Non-pigmented ciliary epithelial cell (primary cell): ENCODE measurements at regions not wholly inside any gene's neighbourhood (a gene's known extent, or its start where the extent isn't known, plus 50 kb on each side); places are given as distances from the start of the nearest gene placed in this dataset.
"Not testable (repeated sequence)": the region's sequence is repeated elsewhere in the genome, so short reads cannot be mapped to it uniquely, and the experiment has no call there.

Source experiments
- DNase-seq: peaks from one replicate; pipeline ENCODE4 v3.0.0-alpha.2; 2010; ENCODE audit warnings: low read depth

DNA sequence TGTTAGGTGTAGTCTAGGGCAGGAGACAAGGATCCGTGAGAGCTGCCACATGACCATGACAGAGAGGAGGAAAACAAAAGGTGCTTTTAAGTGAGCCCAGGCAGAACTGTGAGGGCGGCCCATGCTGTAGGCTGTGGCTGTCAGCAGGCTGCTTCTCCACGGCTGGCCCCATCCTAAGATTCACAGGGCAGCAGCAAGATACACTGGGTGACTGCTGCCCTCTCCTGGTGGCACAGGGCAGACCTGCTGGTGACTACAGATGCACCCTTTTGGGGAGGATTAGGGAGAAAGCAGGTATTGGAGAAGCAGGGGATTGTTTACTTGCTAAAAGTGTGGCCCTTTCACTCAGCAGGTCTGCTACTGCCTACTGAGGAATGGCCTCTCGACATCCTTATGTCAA, 112.2 kb upstream of the CCZ1B start:
- not testable (repeated sequence) for DNase-seq

DNA sequence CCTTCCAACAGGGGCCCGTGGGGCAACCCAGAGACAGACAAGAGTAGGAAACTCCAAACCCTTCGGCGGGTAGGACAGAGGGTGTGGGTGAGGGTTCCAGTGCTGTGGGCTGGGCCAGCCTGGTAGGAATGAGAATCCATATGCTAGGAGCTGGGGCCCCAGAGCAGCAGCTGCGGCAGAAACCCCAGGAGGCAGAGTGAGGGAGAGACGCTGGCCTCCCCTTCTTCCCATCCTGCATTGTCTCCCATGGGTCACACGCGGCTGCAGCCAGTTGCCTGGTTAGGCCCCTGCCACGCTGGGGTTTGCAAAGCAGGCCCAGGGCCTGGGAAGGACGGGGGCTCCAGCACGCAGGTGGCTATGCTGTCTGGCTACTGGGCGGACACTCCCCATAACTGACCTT, 113.1 kb upstream of the CCZ1B start:
- DNase-seq = not testable (repeated sequence)

DNA sequence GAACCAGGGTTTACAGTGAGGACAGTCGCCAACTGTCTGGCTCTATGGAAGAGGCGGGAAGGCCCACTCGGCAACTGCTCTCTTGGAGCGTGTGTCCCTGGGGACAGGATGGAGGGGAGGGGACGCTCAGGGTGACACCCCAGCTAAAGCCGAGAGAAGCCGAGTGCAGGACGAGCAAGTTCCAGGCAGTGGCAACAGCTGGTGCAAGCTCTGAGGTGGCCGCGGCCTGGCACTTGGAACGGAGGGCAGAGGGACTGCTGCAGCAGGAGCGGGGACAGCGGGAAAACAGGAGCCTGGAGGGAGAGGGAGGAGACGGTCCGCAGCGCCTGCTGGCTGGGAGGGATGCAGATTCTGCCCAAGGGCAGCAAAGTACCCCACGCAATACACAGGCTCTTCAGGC, 113.8 kb upstream of the CCZ1B start:
- DNase-seq = not testable (repeated sequence)

DNA sequence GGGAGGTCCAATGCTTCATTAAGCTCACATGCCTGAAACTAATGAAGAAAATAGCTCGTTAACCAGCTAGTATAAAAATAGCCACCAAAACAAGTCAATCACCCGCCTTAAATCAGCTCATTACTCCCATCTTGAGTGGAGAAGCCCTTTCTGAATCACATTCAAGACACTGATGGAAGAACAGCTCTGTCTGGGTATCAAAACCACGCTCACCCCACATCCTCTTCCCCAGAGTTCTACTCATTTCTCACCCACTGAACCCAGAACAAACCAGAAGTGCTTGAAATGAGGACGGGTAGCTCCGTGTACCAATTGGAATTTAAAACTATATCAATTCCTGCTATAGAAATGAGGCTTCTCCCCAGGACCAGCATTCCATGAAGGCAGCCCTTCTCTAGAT, 120.8 kb upstream of the CCZ1B start:
- DNase-seq = not testable (repeated sequence)

DNA sequence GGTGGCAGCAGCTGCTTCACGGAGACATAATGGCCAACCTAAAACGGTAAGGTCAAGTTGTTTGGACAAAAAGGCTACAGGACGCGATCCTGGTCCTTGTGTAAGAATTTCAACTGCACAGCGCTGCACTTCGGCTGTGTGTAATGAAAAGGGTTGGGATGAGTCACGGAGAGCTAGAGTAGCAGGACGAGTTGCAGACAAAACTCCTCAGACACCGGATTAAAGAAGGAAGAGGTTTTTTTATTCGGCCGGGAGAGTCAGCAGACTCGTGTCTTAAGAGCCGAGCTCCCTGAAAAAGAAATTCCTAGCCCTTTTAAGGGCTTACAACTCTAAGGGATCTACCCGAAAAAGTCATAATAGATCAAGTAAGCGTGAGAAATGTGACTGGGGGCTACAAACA, 124.2 kb upstream of the CCZ1B start:
- not testable (repeated sequence) for DNase-seq

DNA sequence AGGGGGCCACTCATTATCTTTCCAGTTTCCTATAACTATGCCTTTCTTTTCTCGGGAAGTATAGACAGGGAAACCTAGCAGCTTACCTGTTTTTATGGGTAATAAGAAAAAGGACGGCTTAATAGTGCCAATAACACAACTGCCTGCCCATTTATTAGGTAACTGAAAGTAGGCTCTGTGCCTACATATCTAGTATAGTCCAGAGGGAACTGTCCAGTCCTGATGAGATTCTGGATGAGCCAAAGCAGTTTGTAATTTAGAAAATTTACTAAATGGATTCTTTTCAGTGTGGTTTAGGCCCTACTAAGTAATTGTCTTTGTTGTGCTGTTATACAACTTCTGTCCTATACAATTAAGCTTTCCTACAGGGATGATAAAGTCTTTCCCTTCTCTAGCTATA, 125.5 kb upstream of the CCZ1B start:
- not testable (repeated sequence) for DNase-seq

DNA sequence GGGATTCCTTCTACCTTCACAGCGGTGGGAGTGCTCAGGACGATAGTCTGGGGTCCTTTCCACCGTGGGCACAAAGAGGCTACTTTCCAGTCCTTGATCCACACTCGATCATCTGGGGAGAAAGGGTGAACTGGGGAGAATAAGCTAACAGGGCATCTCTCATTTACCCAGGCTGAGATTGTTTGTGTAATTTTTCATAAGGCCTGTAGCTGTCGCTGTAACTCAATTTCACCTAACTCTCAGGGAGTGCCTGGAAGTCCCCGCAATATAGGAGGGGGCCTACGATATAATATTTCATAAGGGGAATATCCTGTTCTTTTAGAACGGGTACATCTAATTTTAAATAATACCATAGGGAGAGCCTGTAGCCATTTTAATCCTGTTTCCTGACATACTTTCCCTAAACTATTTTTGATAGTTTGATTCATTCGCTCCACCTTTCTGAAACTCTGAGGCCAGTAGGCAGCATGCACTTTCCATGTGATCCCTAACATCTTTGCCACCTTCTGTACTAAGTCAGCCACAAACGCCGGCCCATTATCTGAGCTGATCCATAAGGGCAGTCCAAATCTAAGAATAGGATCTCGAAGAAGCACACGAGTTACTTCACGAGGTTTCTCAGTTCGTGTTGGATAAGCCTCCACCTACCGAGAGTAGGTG, 127.2 kb upstream of the CCZ1B start:
- not testable (repeated sequence) for DNase-seq

DNA sequence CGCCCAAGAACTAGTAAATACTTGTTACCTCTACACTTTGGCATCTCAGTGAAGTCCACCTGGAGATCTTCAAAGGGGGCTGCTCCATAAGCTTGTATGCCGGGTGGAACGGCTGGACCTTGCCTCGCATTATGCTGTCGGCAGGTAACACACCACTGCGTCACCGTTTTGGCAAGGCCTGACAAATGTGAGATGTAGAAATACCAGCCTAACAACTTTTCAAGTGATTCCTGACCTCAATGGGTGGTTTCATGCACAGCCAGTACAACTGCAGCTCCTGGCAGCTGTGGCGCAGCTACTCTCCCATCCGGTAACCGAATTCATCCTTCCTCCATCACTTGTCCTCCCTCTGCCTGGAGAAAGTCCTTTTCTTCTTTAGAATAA, 127.7 kb upstream of the CCZ1B start:
- DNase-seq = not testable (repeated sequence)

DNA sequence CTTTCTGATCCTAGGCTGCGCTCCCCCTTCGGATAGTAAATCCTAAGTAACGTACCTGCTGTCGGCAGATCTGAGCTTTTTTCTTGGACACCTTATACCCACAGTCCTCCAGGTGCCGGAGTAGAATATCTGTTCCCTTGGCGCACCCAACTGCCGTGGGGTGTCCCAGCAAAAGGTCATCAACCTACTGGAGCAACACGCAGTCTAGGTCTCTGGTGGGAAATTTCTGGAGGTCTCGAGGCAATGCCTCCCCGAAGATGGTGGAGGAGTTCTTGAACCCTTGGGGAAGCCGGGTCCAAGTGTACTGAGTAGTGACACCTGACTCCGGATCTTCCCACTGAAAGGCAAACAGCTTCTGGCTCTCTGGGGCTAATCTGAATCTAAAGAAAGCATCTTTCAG, 129.3 kb upstream of the CCZ1B start:
- not testable (repeated sequence) for DNase-seq

DNA sequence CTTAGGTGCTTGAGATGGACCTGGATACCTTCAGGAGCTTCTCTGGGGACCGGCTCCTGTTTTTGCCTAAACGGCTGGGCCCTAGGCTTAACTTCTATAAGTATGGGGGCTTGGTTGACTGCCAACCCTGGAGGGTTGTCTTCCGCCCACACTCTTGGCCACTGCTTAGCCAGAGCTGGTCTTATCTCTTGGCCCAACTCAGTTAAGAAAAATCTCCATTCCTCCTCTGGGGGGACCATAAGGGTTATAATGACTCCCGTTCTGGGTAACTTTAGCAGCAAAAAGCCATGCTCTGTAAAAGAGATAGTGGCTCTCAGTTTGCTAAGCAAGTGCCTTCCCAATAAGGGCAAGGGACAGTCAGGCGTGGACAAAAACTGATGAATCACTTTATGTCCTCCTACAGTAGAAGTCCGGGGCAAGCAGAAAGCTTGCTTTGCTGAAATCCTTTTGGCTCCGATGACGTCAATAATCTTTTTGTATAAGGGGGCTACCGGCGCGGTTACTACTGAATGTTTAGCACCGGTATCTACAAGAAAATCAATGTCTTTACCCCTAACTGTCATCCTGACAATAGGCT, 130.0 kb upstream of the CCZ1B start:
- not testable (repeated sequence) for DNase-seq

DNA sequence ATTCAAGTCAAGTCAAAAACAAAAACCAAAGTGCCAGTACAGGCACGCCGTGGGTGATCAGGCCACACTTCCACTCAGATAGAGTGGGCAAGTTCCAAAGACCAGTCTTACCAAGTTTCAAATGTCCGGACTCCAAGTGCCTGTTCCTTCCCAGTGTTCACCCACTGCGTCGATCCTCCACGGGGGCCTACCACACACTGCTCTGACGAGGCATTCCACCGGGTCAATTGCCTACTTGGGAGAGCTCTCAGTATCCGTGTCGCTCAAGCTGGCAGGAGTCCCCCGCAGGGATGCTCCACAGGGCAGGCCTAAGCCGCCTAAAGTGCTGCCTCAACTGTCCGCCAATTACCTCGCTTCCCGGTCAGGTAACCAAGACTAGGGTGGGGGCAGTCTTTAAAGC, 132.3 kb upstream of the CCZ1B start:
- DNase-seq = not testable (repeated sequence)

DNA sequence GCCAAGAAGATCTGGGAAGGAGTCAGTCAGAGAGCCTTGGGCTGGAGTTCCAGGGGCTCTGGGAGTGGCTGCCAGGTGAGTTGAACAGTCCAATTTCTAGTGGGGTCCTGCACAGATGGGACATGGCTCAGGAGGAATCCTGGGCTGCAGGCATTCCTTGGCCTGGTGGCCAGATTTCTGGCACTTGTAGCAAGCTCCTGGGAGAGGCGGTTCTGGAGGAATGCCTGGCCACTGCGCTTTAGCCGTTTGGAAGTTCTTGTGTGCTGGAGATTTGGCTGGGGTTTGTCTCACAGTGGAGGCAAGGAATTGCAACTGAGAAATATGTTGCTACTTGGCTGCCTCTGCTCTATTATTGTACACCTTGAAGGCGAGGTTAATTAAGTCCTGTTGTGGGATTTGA, 133.9 kb upstream of the CCZ1B start:
- DNase-seq = not testable (repeated sequence)

DNA sequence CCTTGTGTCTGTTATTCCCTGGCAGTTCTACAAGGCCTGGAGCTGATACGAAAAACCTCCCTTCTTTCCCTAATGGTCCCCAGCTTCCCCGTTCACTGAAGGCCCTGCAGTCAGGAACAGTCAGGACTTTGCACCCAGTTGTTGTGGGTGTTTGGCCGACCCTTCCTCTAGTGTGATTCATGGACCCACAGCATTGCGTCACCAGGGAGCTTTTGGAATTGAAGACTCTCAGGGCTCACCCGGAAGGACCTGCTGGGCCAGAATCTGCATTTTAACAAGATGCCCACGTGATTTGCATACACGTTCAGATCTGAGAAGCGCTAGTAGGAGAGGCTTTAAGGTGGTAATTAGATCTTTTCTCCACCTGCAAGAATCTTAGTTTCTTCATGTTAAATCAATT, 136.8 kb upstream of the CCZ1B start:
- not testable (repeated sequence) for DNase-seq

DNA sequence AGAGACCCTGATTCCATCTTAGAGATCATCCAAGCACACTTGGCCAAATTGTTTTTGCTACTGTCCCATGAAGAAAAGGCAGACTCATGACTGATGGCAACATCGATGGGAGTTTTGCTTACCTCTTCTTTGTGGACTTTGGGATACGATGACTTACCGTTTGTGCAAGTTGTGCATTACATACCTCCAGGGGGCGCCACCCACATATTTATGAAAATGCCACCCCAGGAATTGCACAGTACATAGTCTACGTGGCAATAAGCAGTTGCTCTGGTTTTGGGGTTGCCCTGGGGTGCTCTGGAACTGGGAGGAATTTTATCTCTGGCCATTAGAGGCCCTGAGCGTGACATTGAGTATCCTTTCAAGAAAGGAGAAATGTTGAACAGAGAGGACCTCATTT, 139.0 kb upstream of the CCZ1B start:
- not testable (repeated sequence) for DNase-seq

DNA sequence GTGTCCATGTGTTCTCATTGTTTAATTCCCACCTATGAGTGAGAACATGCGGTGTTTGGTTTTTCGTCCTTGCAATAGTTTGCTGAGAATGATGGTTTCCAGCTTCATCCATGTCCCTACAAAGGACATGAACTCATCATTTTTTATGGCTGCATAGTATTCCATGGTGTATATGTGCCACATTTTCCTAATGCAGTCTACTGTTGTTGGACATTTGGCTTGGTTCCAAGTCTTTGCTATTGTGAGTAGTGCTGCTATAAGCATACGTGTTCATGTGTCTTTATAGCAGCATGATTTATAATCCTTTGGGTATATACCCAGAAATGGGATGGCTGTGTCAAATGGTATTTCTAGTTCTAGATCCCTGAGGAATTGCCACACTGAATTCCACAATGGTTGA, 144.1 kb upstream of the CCZ1B start:
- not testable (repeated sequence) for DNase-seq

DNA sequence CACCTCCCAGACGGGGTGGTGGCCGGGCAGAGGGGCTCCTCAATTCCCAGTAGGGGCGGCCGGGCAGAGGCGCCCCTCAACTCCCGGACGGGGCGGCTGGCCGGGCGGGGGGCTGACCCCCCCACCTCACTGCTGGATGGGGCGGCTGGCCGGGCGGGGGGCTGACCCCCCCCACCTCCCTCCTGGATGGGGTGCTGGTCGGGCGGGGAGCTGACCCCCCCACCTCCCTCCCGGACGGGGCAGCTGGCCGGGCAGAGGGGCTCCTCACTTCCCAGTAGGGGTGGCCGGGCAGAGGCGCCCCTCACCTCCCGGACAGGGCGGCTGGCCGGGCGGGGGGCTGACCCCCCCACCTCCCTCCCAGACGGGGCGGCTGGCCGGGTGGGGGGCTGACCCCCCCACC, 148.8 kb upstream of the CCZ1B start:
- DNase-seq = not testable (repeated sequence)

DNA sequence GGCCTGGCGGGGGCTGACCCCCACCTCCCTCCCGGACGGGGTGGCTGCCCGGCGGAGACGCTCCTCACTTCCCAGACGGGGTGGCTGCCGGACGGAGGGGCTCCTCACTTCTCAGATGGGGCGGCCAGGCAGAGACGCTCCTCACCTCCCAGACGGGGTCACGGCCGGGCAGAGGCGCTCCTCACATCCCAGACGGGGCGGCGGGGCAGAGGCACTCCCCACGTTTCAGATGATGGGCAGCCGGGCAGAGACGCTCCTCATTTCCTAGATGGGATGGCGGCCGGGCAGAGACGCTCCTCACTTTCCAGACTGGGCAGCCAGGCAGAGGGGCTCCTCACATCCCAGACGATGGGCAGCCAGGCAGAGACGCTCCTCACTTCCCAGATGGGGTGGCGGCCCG, 149.3 kb upstream of the CCZ1B start:
- not testable (repeated sequence) for DNase-seq

DNA sequence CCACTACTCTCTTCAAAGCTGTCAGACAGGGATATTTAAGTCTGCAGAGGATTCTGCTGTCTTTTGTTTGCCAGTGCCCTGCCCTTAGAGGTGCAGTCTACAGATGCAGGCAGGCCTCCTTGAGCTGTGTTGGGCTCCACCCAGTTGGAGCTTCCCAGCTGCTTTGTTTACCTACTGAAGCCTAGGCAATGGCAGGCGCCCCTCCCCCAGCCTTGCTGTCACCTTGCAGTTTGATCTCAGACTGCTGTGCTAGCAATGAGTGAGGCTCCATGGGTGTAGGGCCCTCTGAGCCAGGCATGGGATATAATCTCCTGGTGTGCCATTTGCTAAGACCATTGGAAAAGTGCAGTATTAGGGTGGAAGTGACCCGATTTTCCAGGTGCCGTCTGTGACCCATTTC, 151.3 kb upstream of the CCZ1B start:
- DNase-seq = not testable (repeated sequence)

DNA sequence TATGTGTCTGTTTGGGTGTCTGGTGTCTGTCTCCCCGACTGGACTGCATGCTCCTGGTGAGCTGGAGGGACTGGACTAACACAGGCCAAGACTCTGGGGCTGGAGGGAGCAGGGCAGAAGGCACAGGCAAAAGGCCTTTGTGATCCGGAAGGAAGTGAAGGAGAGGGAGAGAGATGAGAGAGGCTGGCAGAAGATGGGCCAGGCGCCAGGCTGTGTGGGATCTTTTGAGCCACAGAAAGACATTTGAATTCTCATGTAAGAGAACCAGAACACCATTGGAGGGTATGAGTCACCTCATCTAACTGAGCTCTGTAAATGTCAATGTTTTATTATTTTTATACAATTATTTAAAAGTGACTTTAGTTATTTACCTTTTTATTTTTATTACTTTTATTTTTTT, 152.3 kb upstream of the CCZ1B start:
- DNase-seq = not testable (repeated sequence)

DNA sequence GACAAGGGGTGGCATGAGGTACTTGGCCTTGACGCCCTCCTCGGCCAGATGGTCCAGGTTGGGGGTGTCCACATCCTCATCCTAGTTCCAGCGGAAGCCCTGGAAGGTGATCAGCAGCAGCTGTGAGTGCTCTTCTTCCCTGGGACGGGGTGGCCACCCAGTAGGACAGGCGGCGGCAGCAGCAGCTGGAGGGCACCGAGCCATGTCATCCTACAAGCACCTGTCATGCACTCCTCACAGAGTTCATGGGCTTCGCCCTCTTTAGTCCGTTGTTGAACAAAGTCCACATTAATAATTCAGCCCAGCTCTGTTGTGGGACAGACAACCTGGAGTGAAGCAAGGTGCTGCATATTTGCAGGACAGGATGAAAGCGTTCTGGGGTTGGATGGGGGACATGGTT, 153.4 kb upstream of the CCZ1B start:
- DNase-seq = not testable (repeated sequence)

DNA sequence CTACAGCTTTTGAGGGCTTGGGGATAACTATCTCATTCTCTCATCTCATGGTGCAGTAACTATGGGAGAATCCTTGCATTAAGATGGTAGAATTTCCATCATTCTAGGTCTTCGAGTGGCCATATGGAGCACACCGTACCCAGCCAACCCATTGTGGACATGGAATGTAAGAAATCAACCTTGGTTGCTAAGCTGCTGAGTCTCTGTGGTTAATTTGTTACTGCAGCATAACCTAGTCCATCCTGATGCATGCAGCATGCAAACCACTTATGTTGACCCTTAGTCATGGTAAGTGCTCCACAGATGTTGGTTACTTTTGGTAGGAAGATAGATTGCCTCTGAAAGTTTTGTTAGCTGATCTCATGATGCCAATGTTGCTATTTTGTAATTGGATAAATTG, 156.3 kb upstream of the CCZ1B start:
- DNase-seq = not testable (repeated sequence)

DNA sequence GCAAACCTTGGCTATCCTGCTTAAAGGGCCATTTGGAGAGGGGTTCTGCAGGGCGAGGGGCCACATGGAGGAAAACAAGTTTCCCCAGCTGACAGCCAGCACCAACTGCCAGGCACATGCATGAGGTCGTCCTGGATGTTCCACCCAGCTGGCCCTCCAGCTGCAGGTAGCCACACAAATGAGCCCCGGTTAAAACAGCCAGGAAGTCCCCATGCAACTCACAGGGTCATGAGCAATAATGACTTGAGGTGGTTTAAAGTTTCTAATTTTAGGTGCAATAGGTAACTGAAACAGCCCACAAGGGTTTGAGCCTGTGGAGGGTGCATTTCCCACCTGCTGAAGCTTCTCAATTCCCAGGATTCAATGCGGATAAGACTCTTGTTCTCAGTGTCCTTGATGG, 160.8 kb upstream of the CCZ1B start:
- DNase-seq = not testable (repeated sequence)

DNA sequence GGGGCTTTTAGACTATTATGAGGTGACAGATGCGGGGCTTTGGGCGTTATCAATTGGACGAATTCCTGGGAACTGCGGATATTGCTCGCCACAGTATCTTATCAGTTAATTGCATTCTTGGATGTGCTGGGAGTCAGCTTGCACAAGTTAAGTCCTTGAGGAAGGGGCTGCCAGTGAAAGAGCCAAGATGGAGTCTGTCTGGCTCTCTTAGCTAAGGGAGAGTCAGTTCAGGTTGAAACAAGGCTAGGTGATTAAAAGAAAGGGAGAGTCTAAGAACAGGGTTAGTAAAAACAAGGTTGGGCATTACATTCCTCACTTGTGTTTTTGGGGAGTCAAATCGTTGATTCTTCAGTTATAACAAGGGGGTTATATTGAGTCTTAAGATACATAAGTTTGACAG, 162.5 kb upstream of the CCZ1B start:
- DNase-seq = not testable (repeated sequence)

DNA sequence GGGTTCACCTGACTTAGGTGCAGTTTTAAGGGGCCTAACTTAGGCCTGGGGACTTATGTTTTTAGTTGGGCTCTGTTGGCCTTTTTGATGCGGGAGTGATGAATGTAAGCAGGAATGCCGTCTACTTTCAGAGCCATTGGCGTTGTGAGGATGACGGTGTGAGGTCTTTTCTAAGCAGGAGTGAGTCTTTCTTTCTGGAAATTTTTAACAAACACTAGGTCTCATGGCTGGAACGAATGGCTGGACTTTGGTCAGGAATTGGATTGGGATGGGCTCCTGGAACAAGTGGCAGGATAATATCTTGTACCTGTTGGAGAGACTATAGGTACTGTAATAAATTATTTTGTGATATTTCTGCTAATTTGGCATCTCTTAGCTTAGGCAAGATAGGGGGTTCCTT, 163.9 kb upstream of the CCZ1B start:
- not testable (repeated sequence) for DNase-seq
